ENCODE measurements at regions not wholly inside any gene's neighbourhood (a gene's known extent, or its start where the extent isn't known, plus 50 kb on each side); places are given as distances from the start of the nearest gene placed in this dataset.
A peak's percentile ranks its signal among the peaks of the same experiment; 100 is the strongest.

DNA sequence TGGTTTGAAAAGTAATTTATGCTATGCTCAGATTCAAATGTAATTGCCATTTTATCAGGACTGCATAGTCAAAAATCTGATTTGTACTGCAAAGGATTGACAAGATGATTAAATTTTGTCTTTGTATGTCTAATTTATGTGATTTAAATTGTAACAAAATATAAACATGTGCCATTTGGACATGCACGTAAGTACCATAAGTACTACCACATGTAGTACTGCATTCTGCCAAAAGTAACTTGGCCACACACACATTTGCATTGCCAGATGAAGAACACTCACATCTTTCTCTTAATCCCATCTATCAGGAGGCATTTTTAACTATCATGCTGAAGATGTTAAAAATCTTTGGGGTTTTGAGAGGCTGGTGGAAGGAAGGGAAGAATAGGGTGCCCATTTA is 133.3 kb downstream of the KLF12 start:
- DNase-seq = no peak

DNA sequence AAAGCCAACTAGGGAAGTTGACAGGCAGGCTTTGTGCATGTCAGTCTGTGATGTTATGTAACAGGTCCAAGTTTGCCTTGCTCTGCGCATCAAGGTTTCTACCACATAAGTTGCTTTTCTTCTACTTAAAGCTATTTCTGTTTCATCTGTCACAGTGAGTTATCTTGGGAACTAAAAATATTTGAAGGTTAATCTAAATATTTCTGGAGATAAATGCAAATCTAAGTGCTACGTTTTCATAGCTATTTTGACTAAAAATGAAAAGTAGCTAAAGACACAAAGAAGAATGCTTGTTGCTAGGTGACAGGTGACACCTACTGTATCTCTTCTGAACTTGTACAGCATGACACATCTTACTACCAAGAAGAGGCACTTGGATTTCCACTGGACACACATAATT is 135.6 kb downstream of the KLF12 start:
- DNase-seq = no peak

DNA sequence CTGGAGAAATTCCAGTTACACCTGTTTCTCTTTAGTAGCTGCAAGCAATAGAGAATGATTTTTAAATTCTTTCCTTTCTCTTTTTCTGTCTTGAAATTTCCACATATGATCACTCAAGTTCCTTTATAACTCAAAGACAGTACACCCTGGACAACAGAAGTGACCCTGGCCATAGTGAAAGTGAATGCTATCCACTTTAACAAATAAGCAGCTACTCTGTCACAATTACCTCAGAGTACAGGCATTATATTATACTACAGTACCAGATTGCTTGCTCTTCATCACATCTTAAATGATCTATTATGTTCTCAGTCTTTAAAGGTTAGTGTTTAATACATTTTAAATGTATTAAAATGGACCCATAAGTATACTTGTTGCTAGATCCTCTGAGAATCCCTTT is 136.2 kb downstream of the KLF12 start:
- no peak for DNase-seq

DNA sequence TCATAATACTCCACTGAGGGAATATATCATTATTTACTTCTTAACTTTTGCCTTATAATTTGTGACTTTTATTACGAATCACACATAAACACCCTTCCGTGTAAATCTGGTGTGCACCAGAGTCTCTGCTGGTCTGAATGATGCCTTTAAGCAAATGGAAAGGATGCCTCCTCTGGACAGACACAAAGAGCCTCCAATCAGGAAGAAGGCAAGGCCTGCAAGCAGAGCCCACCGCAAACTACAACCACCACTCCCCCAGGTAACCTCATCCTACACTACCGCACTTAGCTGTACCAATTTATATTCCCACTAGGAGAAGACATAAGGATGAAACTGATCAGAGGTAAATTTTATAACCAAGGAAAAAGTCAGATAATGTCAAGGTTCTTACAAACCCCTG is 137.6 kb downstream of the KLF12 start:
- DNase-seq = no peak

DNA sequence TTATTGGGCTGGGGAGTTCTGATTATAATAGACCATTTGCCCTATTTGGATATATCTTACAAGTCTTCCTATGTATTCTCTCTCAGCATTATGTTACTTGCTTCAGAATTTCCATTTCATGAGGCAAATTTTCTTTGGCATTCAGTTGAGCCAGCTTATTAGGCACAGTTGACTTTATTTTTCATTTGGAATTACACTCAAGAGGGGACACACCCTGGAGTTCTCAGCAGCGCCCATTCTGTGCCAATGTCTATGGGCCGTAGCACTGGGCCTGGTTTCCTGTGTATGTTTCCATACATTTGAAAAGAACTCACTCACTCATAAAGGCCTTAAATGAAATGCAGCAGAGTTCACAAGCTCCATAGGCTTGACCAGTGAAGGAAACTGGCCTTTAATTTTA is 138.5 kb downstream of the KLF12 start:
- DNase-seq = no peak

DNA sequence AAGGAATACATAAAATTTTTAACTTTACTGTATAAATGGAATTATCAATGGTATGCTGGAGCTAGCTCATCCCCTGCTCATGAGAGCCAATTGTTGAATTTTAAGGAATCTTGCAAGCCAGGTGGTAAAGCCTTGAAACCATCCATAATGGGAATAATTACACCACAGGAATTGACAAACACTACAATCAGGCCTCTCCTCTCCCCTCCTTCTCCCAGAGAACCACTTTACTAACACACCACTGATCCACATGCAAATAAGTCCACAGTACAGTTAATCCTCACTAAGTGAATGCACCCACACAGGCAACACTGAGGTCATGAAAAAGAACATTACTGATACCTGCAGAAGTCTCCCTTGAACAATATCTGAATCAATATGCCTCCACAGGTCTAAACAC is 140.5 kb downstream of the KLF12 start:
- no peak for DNase-seq

DNA sequence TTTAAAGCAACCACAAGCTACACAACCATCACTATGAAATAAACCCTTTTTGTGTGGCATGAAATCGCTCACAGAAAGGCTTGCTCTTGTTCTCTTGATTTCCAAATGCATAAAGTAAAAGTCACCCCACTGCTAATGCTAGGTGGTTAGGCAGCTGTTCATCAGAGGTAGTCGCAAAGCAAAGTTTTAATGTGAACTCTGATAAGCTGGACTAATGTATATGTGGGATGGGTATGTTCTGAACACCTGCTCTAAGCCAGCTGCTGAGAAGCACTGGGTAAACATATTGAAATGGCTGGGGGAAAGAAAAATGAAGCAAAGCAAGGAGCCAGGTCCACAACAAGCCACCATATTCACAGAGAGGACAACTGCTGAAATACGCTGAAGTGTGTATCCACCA is 142.3 kb downstream of the KLF12 start:
- DNase-seq = no peak

DNA sequence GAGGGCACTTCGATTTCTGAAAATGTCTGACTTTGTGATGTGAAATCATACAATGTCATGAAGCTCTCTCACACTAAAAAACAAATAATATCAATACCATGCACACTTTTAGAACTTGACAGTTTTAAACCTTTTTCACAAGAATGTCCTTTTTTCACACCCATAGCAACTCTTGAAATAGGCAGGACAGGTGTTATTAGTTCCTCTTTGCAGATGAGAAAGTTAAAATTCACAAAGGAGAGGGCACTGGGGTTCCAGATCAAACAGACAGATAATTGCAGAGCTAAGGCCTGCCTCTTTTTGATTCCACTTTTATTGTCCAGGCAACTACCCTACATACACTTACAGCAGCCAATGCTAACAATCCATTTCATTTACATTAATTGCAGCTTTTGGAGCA is 142.8 kb downstream of the KLF12 start:
- no peak for DNase-seq

DNA sequence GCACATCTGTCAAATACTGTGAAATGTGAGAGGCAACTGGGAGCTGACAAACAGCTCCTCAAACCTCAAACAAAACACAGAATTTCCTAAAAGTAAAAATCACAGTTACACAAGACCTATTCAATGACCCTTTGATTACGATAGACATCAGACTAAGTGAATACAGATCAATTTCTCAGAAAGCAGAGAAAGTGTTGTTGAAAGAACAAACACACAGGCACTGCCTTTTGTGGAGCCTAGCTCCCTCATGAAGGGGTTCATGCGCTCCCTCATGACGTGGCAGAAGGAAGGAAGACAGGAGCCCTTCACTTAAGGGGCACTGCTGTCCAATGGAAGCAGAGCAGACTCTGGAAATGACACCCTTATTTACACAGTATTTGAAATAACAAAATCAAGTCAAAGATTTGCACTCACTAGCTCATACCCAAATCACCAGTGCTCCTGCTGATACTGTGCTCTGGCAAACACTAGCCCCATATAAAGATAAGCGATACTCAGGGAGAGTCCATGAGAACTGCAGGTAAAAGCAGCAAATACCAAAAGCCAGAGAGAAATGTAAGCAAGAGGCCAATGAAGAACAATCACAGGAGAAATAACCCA is 144.9 kb downstream of the KLF12 start:
- no peak for DNase-seq

DNA sequence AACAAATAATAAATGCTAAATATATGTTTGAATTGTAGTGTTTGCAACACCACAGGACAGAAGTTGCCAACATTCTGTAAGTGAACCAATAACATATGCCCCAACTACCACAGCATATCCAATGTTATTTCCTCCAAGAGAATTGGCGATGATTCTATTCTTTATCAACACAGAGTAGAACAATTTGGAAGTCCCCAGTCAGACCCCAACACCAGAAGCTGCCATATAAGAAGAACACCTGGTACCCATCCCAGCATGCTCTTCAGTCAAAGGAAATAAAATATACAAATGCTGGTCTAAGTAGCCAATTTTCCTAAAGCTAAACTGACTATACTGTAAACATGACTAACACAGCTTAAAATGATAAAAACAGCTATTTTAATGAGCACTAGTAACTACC is 145.7 kb downstream of the KLF12 start:
- no peak for DNase-seq

DNA sequence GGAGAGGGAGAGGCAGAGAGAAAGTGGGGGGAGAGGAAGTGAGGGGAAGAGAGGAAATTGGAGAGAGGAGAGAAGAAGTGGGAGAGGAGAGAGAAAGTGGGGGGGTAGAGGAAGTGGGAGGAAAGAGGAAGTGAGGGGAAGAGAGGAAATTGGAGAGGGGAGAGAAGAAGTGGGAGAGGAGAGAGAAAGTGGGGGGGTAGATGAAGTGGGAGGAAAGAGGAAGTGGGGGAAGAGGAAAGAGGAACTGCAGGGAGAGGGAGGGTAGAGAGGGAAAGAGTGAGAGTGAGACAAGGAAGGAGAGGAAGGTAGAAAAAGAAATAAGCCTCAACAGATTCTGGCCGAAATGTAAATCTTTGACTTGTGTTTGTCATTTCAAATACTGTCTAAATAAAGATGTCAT is 146.6 kb downstream of the KLF12 start:
- no peak for DNase-seq

DNA sequence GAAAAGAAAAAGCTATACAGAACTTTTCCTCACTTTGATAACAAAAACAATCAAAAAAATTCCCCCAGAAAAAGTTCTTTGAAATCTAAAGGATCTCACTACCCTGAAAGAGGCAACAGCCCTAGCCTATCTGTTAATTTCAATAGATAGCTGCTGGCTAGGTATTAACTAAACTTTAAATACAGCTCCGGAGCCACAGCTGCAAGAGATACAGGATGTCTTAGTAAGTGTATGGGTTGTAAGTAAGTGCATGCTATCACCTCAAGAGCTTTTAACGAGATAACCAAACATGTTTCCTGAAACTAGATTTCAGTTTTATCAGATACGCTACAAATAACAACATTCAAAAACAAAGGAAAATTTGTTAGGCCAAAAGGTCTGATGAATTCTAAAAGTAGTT is 148.4 kb downstream of the KLF12 start:
- no peak for DNase-seq

DNA sequence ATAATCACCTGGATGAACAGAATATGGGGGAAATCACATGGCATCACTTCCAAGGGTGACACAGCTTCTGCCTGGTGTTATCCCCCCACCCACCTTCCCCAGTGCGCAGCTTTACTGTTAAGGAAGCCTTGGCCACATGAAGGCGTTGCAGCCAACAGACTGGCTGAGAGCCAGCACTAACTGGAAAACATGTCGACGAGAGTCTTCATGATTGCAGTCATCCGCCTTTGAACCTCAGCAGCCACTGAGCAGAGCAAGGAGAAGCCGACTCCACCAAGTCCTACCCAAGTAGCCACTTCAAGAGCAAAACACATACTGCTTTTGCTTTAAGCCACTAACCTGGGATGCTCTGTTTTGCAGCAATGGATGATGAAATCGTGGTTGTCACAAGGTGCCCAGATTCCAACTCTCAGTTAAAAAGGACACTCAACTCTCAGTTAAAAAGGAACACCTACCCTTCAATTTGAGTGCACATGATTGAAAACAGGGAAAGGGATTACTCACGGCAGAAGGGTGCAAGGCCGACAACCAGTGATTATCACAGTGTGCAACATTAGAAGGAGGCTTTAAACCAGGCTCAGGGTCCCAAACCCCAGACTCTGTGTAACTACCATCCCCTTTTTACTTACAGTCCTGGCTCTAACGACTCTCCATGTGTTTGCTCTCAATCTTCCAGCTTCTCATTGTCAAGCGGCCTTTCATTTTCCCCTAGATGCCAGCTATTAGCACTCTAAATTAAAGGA is 149.1 kb downstream of the KLF12 start:
- DNase-seq = no peak

DNA sequence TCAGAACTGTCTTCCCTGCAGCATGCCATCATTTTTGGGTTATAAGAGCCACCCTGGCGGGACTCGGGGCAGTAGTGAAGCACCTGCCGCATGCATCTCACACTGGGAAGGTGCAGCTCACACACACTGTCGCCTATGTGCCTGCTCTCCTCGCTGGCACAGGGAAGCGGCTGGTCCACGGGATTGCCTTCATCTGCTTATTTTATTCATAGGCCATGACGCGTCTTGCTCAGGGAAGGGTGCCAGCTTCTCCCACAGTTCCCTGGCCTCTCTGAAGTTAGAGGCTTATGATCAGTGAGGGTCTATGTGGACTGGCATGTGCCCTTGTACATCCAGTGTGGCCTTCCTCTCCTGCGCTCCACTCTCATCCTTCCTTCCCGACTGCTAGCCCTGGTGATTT is 150.0 kb downstream of the KLF12 start:
- DNase-seq = no peak

DNA sequence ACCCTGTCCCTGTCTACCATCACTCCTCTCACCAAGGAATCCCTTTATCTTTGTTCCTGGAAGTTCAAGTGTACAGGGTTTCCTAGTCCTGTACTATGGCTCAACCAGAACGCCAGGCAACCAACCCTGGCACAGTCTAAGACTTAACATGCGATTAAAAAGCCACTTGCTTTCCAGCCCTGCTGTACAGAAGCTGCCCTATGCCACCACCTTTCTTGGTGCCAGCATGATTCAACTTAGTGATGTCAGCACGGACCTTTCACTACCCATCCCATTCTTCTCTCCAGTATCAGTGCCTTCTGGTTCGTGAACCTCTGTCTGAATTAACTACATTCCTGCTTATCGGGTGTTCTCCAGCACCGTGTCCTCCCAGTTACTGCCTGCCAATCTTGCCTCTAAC is 151.1 kb downstream of the KLF12 start:
- no peak for DNase-seq

DNA sequence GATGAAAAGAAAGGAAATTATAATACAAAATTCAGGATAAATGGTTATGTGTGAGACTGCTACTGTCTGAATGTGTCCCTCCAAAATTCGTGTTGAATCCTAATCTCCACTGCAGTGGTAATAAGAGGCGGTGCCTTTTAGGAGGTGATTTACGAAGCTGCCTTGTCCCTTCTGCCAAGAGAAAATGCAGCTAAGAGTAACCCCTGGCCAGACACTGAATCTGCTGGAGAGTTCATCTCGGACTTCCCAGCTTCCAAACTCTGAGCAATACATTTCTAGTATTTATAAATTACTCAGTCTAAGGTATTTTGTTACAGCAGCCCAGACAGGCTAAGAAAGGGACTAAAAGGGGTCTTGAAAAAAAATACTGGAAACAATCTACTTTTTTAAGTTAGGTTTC is 152.6 kb downstream of the KLF12 start:
- DNase-seq = peak; percentile 29

DNA sequence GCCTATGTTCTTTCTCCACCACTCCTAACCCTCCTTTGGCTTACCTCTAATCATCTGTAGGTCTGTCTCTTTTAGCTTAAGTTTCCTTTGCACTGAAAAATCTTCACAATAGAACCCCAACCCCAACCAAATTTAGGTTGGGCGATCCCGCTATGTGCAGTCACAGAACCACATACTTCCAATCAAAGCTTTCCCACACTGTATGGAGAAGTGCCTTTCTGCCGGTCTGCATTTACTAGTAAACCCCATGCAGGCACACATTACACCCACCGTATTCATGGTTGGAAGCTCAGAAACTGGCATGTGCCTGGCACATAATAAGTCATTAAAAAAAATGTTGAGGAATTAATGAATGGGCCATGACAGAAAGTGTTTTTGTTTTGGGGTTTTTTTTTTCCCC is 158.4 kb downstream of the KLF12 start:
- no peak for DNase-seq

DNA sequence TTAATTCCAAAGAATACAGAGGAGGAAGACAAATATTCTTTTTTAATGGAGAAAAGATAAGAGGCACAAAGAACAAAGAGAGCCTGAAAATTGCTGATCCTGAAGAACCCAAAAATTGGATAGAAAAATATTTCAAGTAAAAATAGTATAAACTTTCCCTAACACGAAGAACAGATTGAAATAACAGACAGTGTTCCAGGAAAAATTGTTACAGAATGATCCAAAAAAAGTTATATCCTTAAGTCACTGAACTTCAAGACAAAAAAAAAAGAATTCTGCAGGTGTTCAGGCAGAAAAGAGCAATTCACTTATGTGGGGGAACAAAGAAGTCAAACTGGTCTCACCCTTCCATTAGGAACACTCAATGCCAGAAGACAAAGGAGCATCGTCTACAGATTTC is 160.2 kb downstream of the KLF12 start:
- DNase-seq = no peak

DNA sequence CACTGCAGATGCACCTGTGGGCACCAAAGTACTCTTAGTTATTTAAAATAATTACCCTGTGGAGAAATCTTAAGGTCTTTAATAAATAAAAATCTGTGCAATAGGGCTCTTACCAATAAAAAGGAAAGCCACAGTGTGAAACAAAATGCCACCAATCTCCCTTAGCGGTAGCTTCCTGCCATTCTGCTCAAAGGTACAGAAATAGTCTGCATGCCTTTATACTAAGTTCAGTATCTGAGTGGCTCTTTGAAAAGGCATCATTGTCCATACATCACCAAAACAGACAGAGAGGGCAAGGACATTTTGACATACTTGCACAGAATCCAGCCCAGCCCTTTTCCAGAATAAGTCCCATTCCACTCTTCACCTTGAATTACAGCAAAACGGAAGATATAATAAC is 161.0 kb downstream of the KLF12 start:
- DNase-seq = no peak

DNA sequence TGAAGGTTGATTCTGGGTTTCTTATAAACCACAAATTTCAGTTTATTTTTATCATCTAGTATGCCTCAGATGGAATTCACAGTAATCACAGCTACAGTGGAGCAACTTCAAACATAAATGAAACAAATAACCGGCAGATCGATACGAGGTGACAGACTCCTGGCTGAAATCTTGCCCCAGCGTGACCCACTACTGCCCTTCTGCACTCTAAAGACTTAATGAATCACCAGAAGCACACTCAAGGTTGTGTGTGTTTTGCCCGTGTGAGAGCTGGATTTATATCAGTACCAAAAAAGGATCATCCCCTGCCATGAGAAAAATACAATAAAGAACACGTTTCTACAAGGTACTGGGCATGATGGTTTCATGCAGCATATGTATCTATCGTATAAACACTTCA is 161.7 kb downstream of the KLF12 start:
- DNase-seq = no peak

DNA sequence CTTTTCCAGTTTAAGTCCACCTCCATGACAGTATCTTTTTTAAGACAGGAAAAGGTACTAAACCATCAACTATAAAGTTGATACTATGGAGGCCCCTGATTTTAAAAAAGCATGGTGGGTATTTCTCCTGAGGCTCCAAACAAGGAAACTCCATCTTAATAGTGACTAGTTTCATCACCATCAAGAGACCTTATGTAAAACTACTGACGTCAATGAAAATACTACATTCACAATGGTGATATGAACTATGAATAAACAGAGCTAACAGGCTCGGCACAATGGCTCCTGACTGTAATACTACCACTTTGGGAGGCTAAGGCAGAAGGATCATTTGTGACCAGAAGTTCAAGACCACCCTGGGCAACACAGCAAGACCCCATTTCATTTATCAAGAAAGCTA is 162.7 kb downstream of the KLF12 start:
- DNase-seq = no peak

DNA sequence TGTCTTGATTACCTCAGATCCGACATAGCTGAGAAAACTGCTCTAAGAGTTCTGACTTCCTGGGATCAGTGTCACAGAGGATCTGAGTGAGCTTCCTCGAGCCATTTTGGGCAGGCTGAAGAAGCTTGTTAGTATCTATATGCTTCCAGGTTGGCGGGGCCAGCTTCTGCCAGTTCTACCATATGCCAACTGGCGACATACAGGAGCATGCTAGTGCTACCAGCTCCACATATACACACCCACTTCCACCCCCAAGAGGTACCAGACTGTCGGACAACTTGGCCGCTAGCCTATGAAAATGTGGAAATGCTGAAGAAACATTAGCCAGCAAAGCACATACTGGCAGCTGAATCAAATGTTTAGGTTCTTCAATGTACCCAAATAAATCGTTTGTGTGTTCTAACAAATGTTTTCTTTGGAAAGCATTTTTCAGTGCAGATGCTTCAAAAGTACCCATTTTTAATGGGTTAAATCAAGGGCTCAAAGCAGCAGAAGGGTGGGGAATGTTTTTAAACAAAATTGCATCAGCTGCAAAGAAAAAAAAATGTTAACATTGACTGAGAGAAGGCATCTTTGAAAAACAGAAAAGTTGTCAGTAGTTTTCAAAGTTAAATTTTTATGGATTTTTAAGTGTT is 163.7 kb downstream of the KLF12 start:
- no peak for DNase-seq

DNA sequence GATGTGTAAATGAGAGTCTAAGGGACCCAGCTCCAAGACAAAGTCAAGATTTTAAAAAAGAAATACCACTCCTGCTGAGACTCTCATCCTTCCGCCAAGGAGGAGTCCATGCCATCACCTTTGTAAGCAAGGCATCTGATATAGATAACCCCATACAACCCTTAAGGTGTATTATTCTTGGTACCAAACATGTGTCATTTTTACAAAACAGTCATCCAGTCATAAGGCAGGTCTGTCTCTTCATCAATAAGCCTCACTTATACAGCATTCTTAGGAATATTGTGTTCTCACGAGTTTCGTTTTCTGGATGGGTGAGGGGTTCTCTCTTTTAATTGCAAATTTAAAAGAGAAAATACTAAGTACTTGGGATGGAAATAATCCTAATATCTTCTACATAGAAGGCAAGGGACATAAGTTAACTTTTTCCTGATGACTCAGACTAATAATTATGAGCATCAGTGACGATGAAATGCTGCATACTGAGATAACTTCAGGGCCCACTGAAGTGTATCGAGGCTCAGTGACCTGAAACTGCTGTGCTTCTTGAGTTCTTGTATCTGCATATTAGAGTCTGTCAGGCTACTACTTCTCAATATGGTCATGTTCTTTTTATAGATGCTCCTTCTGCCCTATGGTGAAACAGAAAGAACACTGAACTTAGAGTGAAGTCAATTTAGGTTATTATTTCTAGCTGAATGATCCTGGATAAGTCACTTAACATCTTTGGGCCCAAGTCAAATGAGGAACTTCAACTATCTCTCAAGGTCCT is 166.6 kb downstream of the KLF12 start:
- no peak for DNase-seq
